PC-9 (cell line): ENCODE measurements at regions not wholly inside any gene's neighbourhood (a gene's known extent, or its start where the extent isn't known, plus 50 kb on each side); places are given as distances from the start of the nearest gene placed in this dataset.

ENCODE experiments used
- EZH2 ChIP-seq: fragments of 200-600 bp; sonication (generic); IDR thresholded peaks from 2 replicates; pipeline ENCODE4 v1.8.0; 2017; ENCODE audit warnings: antibody characterized with exemption, low read depth
- TF ChIP-seq, protein P1 (sequence below): fragments of 200-600 bp; sonication (generic); conservative IDR thresholded peaks from 2 replicates; pipeline ENCODE4 v1.6.1; 2017; ENCODE audit warnings: mixed run types, antibody characterized with exemption, mild to moderate bottlenecking, moderate library complexity

DNA sequence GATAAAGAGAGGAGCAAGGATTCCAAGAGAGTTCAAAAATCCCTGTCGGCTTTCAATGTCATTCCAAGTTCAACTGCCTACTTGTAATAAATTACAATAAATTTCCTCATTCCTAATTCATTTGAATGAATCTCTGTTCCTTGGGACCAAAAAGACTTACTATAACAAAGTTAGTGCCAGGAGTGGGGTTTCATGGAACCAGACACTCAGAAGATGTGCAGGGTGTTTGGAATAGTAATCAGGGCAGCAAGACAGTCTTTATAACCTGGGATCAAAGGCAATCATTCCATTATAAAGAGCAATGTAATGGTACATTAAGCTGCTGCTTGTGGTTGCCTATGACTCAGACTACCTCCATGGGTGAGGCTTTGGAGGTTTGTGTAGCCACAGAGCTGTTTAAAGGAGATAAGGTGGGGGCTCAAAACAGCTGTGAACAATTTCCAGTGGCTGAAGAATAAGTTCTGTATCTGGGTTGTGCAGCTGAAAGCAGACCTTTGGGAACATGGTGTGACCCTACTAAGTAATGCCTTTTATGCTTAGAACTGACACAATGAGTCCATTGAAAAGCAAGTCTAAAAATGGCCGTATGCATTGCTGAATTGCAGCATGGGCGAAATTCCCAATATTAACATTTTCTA, 159.9 kb downstream of the LINC00237 start:
- TF ChIP-seq, protein P1, sequence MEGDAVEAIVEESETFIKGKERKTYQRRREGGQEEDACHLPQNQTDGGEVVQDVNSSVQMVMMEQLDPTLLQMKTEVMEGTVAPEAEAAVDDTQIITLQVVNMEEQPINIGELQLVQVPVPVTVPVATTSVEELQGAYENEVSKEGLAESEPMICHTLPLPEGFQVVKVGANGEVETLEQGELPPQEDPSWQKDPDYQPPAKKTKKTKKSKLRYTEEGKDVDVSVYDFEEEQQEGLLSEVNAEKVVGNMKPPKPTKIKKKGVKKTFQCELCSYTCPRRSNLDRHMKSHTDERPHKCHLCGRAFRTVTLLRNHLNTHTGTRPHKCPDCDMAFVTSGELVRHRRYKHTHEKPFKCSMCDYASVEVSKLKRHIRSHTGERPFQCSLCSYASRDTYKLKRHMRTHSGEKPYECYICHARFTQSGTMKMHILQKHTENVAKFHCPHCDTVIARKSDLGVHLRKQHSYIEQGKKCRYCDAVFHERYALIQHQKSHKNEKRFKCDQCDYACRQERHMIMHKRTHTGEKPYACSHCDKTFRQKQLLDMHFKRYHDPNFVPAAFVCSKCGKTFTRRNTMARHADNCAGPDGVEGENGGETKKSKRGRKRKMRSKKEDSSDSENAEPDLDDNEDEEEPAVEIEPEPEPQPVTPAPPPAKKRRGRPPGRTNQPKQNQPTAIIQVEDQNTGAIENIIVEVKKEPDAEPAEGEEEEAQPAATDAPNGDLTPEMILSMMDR: no peak
- no peak for TF ChIP-seq EZH2
